Smooth muscle cell (in vitro differentiated cells): ENCODE measurements at regions not wholly inside any gene's neighbourhood (a gene's known extent, or its start where the extent isn't known, plus 50 kb on each side); places are given as distances from the start of the nearest gene placed in this dataset.
A peak's percentile ranks its signal among the peaks of the same experiment; 100 is the strongest.

Experiments used
- DNase-seq: peaks from one replicate; lab custom pipeline; 2025; ENCODE audit not compliant: unreplicated experiment; lab: John Stamatoyannopoulos, UW
- H2AFZ ChIP-seq: fragments of 200-600 bp; sonication (generic); 2 replicates; pipeline ENCODE4 v1.6.0; 2016; ENCODE audit warnings: antibody characterized with exemption, low read depth, mild to moderate bottlenecking
- H3F3A ChIP-seq: fragments of 200-600 bp; sonication (generic); 2 replicates; pipeline ENCODE4 v1.6.0; 2017; ENCODE audit warnings: antibody characterized with exemption, low read depth
- H3K27ac ChIP-seq: fragments of 200-600 bp; sonication (generic); 2 replicates; pipeline ENCODE4 v1.5.1; 2016; ENCODE audit warnings: low read depth, mild to moderate bottlenecking
- H3K27me3 ChIP-seq: fragments of 200-600 bp; sonication (generic); 2 replicates; pipeline ENCODE4 v1.6.1; 2016; ENCODE audit warnings: low read depth, mild to moderate bottlenecking
- H3K36me3 ChIP-seq: fragments of 200-600 bp; sonication (generic); 2 replicates; pipeline ENCODE4 v1.5.1; 2016; ENCODE audit warnings: low read depth
- H3K4me1 ChIP-seq: fragments of 200-600 bp; sonication (generic); 2 replicates; pipeline ENCODE4 v1.5.1; 2016; ENCODE audit warnings: low read depth
- H3K4me2 ChIP-seq: fragments of 200-600 bp; sonication (generic); 2 replicates; pipeline ENCODE4 v1.6.0; 2016; ENCODE audit warnings: mild to moderate bottlenecking
- H3K4me3 ChIP-seq: fragments of 200-600 bp; sonication (generic); 2 replicates; pipeline ENCODE4 v1.5.1; 2016; ENCODE audit warnings: mild to moderate bottlenecking
- H3K79me2 ChIP-seq: fragments of 200-600 bp; sonication (generic); 2 replicates; pipeline ENCODE4 v1.6.0; 2016; ENCODE audit warnings: low read depth, mild to moderate bottlenecking
- H3K9ac ChIP-seq: fragments of 200-600 bp; sonication (generic); 2 replicates; pipeline ENCODE4 v1.6.0; 2016; ENCODE audit warnings: low read depth
- H3K9me3 ChIP-seq: fragments of 200-600 bp; sonication (generic); replicated peaks from 2 replicates; pipeline ENCODE4 v1.5.1; 2016; ENCODE audit warnings: low read depth
- H4K20me1 ChIP-seq: fragments of 200-600 bp; sonication (generic); 2 replicates; pipeline ENCODE4 v1.6.0; 2016; ENCODE audit warnings: low read depth
- WGBS: methylation state at CpG from one replicate; pipeline ENCODE4 v1.1.7; 2016; ENCODE audit warnings: low lambda C conversion rate; 5-methylcytosine and 5-hydroxymethylcytosine counted together
- TF ChIP-seq, protein P1 (sequence below): fragments of 200-600 bp; sonication (generic); IDR thresholded peaks from 2 replicates; pipeline ENCODE4 v1.5.1; 2017; ENCODE audit warnings: borderline replicate concordance, mild to moderate bottlenecking, antibody characterized with exemption; ENCODE audit not compliant: insufficient read depth, poor library complexity, severe bottlenecking

DNA sequence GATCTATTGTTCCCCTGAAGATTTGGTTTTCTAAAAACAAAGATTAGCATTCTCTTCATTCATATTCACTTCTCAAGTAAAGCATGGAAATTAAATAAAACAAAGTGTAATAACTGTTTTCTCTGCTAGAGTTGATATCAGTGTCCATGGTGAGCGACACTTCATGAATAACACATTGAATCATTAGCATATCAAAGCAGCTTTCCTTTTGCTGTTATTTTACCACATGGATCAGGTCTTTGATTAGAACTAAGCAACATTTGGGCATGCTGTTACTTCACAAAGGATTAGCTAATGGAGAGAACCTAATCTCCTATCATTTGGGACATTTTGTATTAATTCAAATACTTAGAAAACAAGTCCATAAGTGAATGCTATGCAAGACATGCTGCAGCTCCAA is 368.8 kb upstream of the CDH19 start:
- Histone ChIP-seq H2AFZ (no peak overlapping the region), H3F3A (no peaks in the 10 kb centered on the region), H3K79me2 (no peaks in the 10 kb centered on the region), H3K4me2 (no peak overlapping the region), H3K36me3 (no peaks in the 10 kb centered on the region), H3K4me1 (peaks cover 12% of the 10 kb centered on the region), H3K4me3 (no peak overlapping the region), H3K9ac (no peak overlapping the region), H4K20me1 (no peaks in the 10 kb centered on the region), H3K27me3 (no peaks in the 10 kb centered on the region), H3K9me3 (no peaks in the 10 kb centered on the region), H3K27ac (no peak overlapping the region)
- 67% methylated on average over 1 of the region's 1 CpG for WGBS
- no peak for DNase-seq
- TF ChIP-seq, protein P1, sequence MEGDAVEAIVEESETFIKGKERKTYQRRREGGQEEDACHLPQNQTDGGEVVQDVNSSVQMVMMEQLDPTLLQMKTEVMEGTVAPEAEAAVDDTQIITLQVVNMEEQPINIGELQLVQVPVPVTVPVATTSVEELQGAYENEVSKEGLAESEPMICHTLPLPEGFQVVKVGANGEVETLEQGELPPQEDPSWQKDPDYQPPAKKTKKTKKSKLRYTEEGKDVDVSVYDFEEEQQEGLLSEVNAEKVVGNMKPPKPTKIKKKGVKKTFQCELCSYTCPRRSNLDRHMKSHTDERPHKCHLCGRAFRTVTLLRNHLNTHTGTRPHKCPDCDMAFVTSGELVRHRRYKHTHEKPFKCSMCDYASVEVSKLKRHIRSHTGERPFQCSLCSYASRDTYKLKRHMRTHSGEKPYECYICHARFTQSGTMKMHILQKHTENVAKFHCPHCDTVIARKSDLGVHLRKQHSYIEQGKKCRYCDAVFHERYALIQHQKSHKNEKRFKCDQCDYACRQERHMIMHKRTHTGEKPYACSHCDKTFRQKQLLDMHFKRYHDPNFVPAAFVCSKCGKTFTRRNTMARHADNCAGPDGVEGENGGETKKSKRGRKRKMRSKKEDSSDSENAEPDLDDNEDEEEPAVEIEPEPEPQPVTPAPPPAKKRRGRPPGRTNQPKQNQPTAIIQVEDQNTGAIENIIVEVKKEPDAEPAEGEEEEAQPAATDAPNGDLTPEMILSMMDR: no peak

GRCh38 chr18:66971960-66972359 is 368.1 kb upstream of the CDH19 start:
- H3K9me3 ChIP-seq: no peaks in the 10 kb centered on the region
- H4K20me1 ChIP-seq: no peaks in the 10 kb centered on the region
- no peaks in the 10 kb centered on the region for H3K79me2 ChIP-seq
- no peaks in the 10 kb centered on the region for H3K36me3 ChIP-seq
- H3K9ac ChIP-seq: no peak overlapping the region
- 41% methylated on average over 3 of the region's 3 CpGs for WGBS
- TF ChIP-seq, protein P1: no peak
- no peaks in the 10 kb centered on the region for H3K27me3 ChIP-seq
- no peak for DNase-seq
- no peak overlapping the region for H3K27ac ChIP-seq
- peaks cover 12% of the 10 kb centered on the region for H3K4me1 ChIP-seq
- peak overlapping the region; percentile 23 for H2AFZ ChIP-seq
- H3F3A ChIP-seq: no peaks in the 10 kb centered on the region
- H3K4me2 ChIP-seq: no peak overlapping the region
- H3K4me3 ChIP-seq: no peak overlapping the region

GRCh38 chr18:66966171-66966570 is 362.3 kb upstream of the CDH19 start:
- no peaks in the 10 kb centered on the region for H3F3A ChIP-seq
- no peak overlapping the region for H2AFZ ChIP-seq
- H4K20me1 ChIP-seq: no peaks in the 10 kb centered on the region
- H3K4me1 ChIP-seq: no peaks in the 10 kb centered on the region
- DNase-seq: no peak
- no peaks in the 10 kb centered on the region for H3K36me3 ChIP-seq
- whole genome bisulfite sequencing: 93% methylated on average over 7 of the region's 7 CpGs
- no peak overlapping the region for H3K4me3 ChIP-seq
- no peak overlapping the region for H3K9ac ChIP-seq
- no peaks in the 10 kb centered on the region for H3K9me3 ChIP-seq
- TF ChIP-seq, protein P1: no peak
- no peaks in the 10 kb centered on the region for H3K79me2 ChIP-seq
- no peak overlapping the region for H3K27ac ChIP-seq
- no peaks in the 10 kb centered on the region for H3K27me3 ChIP-seq
- no peak overlapping the region for H3K4me2 ChIP-seq

- Histone ChIP-seq H3K4me3 (no peak overlapping the region), H3K9ac (no peak overlapping the region), H3K4me2 (no peak overlapping the region), H3K36me3 (no peaks in the 10 kb centered on the region), H4K20me1 (no peaks in the 10 kb centered on the region), H3K9me3 (no peaks in the 10 kb centered on the region), H3K27me3 (no peaks in the 10 kb centered on the region), H3K4me1 (no peaks in the 10 kb centered on the region), H3K79me2 (no peaks in the 10 kb centered on the region), H3K27ac (no peak overlapping the region), H2AFZ (no peak overlapping the region), H3F3A (no peaks in the 10 kb centered on the region)
- no peak for DNase-seq
- TF ChIP-seq, protein P1: no peak
- WGBS: 88% methylated on average over 2 of the region's 2 CpGs
Measured at GRCh38 chr18:66958309-66958708, 354.4 kb upstream of the CDH19 start.
